ENCODE measurements at regions not wholly inside any gene's neighbourhood (a gene's known extent, or its start where the extent isn't known, plus 50 kb on each side); places are given as distances from the start of the nearest gene placed in this dataset.
A peak's percentile ranks its signal among the peaks of the same experiment; 100 is the strongest.

DNA sequence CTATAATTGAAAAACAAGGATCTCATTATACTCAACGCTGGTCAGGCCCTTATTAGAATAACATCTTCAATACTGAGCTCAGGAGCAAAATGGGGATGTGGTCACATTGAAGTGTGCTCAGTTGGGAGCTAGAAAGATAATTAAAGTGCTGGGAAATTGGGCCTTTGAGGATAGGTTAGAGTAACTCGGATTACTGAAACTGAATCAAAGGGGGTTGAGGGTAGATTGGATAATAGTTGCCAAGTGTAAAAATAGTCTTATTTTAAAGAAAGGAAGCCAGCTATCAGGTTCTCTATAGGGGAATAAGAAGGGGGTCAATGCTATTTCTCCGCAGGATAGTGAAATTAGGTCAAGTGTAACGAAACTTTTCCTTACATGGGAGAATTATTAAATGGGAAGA, 391.0 kb upstream of the PTPRD start:
- DNase-seq = no peak

DNA sequence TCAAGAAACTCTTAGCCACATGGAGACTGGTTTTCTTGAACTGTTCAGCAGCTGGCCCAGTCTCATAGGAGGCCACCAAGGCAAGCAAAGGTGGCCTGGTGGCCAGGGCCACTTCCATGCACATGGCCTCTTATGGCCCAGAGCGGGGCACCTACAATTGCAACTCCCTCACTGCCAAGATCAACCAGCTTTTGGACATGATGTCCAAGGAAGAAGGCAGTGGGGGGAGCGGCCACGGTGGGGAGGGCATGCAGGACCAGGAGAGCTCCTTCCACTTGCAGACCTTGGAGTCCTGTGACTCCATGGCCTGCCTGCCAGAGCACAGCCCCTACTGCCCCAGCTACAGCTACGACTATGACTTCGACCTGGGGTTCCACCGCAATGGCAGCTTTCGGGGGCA, 398.9 kb upstream of the PTPRD start:
- no peak for DNase-seq

DNA sequence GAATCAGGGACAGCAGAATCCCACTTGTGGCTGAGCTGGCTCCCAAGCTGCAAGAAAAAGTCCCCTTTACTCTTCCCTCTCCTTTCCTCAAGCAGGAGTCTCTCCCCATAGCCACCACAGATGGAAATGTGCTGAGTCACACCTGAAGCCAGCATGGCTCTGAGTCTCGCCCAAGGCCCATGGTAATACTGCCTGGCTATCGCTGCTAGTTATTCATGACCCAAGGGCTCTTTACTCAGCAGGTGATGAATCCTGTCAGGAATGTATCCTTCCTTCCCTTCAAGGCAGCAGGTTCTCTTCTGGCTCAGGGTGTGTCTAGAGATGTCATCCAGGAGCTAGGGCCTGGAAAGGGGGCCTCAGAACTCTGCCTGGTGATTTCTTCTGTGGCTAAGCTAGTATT, 403.3 kb upstream of the PTPRD start:
- no peak for DNase-seq

DNA sequence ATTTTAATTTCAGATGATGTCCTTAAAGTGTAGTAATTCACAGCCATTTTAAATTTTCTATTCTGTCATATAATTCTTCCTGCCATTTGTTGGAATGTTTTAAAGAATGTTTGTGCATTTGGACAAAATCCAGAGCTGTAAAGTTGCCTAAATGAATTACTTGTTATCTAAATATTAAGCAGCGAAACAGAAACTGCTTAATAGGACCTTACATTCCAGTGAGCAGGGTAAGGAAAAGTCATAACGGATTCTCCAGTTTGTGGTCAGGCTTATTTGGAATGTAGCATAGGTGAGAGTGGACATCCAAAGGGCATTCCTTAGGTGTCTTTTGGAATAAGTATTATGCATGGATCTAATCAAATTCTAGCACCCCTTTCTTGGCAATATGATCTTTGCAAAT, 410.4 kb upstream of the PTPRD start:
- DNase-seq = no peak

DNA sequence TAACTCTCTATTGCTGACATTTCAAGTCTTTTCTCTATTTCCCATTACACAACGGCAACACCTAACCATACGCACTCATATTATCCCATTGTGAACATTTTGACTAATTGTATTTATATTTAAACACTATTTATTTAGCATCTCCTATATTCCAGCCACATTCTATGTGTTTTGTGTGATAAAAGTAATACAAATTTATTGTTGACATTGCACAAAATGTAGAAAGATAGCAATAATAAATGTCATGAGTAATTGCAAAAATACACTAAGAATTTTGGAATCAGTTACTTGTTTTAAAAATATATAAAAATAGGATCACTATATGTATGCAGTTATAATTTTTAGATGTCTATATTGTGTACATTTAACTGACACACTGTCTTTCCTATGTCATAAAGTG, 413.0 kb upstream of the PTPRD start:
- DNase-seq = no peak

DNA sequence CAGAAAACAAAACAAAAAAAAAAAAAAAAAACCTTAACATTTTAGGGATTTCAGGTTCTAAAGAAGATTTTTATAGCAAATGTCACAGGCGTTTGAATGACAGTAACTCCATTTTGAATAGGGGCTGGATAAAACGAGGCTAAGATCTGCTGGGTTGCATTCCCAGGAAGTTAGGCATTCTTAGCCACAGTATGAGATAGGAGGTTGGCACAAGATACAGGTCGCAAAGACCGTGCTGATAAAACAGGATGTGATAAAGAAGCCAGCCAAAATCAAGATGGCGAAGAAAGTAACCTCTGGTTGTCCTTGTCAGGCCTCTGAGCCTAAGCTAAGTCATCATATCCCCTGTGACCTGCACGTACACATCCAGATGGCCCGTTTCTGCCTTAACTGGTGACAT, 425.6 kb upstream of the PTPRD start:
- DNase-seq = no peak

DNA sequence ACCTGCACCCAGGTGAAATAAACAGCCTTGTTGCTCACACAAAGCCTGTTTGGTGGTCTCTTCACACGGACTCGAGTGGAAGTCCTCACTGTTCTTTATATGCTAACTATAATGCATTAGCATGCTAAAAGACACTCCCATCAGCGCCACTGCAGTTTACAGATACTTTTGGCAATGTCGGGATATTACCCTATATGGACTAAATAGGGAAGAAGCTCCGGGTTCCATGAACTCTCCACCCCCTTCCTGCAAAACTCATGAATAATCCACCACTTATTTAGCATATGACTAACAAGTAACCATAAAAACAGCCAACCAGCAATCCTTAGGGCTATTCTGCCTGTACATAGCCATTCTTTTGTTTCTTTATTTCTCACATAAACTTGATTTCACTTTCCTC, 426.2 kb upstream of the PTPRD start:
- DNase-seq = no peak

DNA sequence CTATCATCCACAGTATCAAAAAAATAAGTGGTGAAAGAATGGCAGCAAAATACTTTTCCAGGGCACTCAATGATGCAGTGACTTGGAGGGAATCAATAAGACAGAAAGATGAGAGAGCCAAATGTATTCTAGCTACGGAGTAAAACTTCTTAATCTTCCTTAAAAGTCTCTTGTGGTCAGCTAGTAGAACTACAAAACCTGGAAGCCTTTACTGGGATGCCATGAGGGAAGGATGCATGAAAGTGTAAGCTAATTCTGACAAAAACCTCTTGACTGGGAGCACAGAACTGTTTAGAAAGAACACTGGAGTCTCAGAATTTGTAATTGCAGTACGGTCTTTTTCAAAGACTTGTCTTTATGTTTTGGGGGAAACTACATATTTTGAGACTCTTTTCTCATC, 432.8 kb upstream of the PTPRD start:
- no peak for DNase-seq

DNA sequence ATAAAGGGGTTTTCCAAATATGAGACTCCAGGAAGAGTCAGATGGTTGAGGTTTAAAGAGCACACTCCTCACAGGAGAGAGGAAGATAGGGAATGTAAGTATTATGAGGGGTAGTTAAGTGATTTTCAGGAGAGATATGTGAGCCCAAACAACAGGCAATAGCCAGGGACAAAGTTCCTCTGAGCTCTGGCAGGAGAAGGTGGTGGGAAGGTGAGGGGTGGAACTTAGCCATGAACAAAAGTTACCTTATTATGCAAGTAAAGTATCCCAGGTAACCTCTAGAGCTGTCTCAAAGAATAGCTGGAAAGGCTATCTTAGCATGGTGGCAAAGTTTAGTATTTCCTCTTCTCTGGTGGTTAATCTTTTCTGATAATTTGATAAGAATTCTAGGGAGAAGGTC, 450.5 kb upstream of the PTPRD start:
- no peak for DNase-seq

DNA sequence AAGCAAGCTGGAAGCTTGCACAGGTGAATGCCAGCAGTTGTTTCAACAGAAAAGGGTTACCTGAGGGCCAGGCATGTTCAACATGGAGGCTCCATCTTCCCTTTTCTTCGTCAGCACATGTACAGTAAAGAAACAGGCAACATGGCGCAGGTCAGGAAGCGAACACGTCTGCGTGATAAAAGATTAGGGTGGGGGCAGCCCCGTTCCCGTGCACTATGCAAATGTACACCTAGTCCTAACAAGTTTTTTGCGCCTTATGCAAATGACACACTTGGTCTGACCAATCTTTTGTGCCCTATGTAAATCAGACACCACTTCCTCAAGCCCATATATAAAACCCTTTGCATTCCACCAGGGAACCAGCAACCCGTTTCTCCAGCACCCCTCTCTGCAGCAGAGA, 452.1 kb upstream of the PTPRD start:
- DNase-seq = peak in 1 of 2 experiments; percentile 18

DNA sequence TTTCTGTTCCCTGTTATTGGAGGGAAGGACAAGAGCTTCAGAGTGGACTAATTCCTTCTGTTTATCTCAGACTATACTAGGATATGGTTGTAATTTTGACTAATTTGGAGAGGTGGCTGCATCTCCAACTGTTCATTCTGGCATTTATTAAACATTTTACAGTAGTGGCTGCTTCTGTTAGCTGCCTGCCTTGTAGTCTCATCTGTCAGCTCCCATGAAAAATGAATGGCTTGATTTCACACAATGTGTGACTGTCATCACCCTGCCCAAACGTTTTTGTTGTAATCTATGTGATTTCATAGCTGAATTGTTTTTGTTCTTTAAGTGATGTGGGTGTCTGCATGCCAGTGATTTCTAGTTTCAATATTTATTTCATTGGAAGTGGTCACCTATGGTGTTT, 459.4 kb upstream of the PTPRD start:
- no peak for DNase-seq

DNA sequence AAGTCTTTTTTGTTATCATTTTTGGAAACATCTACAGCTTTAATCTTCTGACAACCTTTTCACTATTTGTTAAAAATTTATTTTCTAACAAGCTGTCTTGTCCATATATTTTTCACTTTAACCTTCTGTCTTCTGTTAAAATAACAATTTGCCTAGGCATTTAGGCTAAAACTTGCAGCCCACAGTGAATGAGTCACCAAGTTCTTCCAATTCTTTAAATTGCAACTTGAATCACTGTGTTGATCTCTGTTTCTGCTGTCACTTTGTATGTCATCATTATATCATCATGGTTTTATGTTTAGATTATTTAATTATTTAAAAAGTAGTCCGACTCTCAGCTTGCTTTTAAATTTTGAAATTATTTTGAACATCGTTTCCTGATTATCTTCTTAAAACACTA, 473.8 kb upstream of the PTPRD start:
- no peak for DNase-seq

DNA sequence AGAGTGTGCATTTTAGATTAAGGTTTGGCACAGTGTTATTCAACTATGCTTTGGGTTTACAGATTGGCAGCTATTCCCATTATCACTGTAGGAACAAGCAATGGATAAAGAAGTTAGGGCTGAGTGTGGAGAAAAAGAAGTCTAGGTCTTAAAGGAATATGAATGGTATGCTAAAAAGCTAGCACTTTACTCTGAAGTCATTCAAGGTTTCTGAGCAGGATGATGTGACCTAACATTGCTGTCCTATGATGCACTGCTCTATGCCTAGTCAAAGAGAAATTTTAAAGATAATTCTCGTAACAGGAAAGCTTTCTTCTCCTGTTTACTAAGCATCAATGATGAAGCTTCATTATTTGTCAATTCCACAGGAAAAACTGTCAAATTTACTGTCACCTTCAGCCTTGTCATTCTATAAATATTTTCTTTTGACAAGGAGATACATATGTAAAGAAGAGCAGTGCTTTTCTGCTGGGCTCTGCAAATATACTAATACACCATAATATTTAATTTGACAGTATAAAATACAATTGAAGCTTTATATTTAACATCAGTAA, 476.1 kb upstream of the PTPRD start:
- no peak for DNase-seq

DNA sequence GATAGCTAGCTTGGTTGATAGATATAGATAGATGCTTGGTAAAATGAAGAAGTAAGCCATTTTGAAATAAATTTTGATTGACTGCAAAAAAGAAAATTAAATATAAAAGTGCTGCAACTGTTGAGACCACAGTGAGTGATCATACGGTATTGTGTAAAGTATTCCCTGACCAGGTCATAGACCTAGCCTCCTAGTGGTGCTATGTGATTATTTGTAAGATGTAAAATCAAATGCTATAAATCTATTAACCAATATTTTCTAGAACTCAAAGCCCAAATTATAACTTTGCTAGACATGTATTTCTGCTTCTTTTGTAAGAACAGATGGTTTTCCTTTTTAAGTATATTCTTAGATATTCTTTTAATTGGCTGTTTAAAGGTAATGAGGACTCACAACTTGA, 480.2 kb upstream of the PTPRD start:
- DNase-seq = no peak

DNA sequence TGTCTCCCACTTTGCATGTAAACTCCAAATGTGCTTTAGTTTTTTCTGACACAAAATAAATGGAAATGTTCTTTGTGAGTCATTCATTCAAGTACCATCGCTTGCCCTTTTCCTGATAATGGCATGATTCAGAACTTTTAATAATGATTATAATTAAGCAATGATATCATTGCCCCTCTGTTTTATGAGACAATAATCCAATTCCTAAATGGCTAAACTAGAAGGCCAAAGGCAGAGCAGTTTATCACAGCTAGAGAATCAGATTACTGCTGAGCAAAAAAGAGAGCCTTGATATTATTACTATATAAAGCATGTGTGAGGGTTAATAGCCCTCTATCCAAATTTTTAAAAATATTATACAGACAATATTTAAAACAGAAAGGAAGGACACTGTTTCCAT, 484.2 kb upstream of the PTPRD start:
- no peak for DNase-seq

DNA sequence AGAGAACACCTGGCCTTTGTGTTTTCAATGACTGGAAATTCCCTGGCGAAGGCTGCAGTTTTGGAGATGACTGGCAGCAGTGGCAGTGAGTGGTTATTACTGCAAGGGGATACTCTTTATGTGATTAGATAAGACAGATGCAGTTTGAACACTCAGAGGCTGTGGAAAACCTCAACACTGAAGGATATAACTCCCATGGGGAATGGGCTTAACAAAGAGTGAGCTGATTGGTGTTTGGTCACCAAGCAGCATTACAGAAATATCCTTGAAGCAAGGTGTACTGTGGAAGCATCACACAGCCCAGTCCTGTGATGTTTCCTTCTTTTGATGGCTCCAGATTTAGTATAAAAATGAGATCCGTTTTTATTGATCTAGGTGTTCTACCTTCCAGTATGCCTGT, 490.7 kb upstream of the PTPRD start:
- no peak for DNase-seq

DNA sequence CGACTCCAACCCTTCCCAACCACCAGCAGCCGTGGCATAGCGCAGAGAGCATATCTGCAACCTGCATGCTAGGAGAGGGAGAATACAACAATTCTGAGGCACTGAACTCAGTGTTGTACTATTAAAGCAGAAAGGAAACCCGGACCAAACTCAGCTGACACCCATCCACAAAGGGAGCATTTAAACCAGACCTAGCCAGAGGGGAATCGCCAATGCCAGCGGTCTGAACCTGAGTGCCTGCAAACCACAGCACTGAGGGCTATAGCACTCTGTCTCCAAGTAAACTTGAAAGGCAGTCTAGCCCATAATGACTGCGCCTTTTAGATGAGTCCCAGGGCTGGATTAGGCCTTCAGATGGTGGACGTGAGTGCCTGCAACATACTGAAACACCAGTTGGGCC, 494.4 kb upstream of the PTPRD start:
- no peak for DNase-seq

DNA sequence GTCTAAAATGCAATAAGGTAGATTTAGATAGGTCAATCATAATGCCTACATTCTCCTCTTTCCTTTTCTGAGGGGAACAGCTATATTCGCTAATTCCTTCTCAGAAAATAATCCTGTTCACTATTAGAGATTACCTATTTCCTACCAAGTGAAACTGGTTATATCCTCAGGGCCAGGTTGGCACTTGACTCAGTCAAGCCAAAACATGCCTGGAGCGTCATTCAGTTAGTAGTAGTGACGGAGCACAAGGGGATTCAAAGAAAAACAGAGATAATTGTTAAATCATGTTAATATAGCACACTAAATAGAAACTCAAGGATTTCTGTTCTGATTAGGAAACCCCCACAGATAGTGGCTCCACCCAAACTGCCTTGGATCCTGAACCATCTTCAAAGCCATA, 515.4 kb upstream of the PTPRD start:
- no peak for DNase-seq

DNA sequence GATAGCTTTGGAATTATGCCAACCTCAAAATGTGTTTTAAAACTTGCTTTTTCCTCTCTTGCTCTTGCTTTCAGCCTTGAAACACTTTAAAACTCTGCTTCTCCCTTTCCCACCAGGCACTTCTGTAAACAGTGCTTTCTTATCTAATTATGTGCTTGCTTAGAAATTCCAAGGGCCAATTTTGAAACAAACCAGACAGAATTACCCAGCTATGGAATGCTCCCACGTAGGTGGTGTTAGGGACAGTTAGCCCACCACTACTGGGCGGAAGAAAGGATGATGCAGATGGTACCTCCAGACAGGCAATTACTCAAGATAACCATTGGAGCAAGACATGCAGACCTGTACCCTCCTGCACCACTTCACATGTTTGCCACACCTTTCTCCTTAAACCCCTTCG, 523.0 kb upstream of the PTPRD start:
- no peak for DNase-seq

DNA sequence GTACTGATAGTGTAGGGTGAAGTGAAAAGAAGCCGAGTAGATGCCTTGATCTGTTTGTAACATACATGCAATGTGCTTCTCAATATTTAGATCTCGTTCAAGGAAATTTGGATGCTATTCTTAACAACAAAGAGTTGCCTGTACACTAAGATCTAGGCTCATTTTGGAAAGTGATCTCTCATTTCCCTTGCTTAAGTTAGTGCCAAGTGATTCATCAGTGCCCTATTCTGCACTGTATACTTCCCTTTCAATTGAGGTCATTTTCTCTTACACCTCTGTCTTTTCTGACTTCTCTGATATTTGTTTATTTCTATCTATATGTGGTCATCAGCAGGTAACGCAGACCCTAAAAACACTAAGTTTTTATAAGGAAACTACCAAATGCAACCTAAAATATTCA, 528.6 kb upstream of the PTPRD start:
- DNase-seq = no peak

DNA sequence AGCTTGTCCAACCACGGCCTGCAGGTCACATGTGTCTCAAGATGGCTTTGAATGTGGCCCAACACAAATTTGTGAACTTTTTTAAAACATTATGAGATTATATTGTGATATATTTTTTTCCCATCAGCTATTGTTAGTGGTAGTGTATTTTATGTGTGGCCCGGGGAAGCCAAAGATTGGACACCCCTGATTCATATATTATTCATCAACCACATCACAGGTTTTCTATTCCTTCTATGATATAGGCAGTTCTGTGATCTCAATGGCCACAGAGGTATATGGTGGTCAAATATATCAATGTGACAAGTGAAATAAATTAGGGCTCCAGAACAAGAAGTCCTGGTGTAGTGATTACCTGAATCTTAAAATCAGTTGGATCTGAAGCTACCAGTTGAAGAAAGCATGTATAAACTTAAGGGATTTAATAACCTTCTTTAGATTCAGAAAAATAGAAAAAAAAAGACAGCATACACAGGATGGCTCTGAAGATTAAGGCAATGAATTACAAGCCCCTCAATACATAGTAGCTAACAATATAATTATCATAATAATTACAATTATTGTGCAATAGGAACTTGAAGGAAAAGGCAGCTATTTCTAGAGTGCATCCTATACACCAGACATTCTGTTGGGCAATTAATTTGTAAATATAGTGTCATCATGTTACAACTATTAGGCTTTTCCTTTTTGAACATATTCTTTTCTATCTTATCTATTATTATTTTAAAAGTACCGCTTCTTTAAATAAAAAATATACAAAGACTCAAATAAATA, 530.4 kb upstream of the PTPRD start:
- no peak for DNase-seq

DNA sequence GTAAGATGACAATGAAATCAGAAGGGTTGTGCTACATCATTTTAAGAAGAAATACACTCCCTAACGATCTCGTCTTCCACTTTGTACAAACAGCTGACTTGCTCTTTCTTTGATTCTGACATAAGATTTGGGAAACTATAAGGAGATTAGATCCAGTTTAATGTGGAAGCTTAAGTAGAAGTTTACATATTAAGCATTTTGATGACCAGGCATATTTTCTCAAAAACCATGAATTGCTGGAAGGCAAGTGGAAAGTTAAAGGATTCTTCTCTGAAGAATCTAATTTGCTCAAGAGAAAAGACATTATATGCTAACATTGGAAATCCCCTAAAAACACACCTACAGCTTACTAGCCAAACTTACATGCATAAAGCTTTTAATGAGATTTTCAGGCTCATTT, 531.9 kb upstream of the PTPRD start:
- DNase-seq = no peak

DNA sequence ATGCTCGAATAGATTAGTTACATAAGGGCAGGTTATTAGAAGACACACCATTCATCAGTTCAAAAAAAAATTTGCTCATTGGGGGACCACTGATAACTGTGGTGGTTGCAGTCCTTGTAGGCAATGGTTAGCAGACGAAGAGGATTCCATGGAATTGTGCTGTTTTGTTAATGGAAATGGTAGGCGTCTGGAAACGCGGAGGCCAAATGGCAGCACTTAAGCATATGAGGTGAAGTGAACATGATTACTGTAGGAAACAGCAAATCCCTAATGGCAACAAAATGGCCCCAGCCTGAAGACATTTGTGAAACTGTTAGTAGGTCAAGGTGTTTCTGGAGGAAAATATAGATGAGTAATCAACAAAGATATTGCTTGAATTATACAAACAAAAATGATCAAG, 535.4 kb upstream of the PTPRD start:
- DNase-seq = no peak

DNA sequence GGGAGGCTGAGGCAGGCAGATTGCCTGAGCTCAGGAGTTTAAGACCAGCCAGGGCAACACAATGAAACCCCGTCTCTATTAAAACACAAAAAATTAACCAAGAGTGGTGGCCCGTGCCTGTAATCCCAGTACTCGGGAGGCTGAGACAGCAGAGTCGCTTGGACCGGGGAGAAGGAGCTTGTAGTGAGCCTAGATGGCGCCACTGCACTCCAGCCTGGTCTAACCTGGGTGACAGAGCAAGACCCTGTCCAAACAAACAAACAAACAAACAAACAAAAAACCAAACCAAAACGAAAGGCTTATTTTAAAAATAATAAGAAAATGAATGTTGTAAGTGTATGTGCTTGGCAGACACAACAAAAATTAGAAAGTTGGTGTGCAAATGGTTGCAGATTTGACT, 536.3 kb upstream of the PTPRD start:
- DNase-seq = no peak

DNA sequence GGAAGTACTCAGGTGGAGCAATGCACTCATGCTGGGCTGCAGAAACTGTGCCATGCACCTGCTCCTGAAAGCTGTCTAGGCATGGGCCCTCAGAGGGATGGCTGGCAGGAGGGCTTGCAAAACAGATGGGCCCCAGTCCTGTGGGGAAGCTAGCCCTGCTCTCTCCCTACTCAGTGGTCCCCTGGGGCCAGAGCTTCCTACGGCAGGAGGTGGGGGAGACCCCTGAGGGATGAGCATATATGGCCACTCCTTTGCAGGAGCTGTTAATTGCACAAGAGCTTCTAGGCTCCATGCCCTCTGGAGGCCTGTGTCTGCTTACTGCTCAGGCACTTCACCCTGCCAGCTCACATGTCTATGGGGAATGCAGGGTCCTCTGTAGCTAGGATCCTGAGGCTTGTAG, 545.3 kb upstream of the PTPRD start:
- no peak for DNase-seq

Data from SHP77 (cell line).